ENCODE measurements at regions not wholly inside any gene's neighbourhood (a gene's known extent, or its start where the extent isn't known, plus 50 kb on each side); places are given as distances from the start of the nearest gene placed in this dataset.
"Not testable (repeated sequence)": the region's sequence is repeated elsewhere in the genome, so short reads cannot be mapped to it uniquely, and the experiment has no call there.

DNA sequence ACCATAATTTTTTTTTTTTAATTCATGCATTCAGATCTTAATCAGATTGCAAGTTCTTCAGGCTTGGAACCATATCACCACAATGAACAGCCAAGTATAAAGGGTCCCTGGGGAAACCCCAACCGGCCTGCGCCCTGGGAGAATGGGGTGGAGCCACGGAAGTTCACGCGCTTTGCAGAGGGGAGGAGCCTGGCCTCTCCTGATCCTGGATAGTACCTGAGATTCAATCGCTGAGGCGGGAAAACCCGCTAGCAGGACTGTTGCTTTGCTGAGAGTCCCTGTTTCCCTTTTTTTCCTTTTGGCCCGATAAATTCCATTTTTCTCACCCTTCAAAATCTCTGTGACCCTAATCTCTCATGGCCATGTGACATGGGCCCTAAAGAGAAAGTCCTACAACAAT, 385.1 kb downstream of the IRS2 start:
- no peak for DNase-seq

DNA sequence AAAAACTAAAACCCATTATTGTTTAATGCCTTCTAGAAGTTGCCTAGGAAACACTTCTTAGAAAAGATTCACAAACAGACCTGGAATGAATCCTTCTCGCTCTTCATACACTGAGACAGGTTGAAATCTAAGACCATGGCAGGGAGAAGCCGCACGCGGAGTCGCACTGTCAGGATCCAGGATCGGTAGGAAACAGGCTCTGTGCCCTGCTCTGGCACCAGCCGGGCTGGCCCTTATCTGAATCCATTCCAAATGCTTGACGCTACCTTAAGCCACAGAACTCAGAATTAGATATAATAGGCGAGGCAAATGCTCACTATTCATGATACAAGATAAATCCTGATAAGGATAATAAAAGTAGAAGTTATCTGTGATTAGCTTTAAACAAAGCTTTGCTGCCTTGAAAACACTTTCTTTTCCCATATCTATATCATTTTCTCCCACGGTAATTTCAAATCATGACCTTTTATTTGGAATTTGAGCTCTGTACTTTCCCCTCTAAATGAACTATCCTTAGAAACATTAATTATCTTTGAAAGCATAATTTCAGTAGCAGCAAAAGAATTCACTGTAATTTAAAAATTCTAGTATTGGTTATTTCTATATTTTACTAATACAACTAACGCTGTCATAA, 385.6 kb downstream of the IRS2 start:
- DNase-seq, result peak in 1 of 58 donors; percentile 6

- peak in 10 of 58 donors; percentile 4 to 31 (median 17) for DNase-seq
These were observed 386.2 kb downstream of the IRS2 start for GRCh38 chr13:109400209-109400608.

GRCh38 chr13:109398071-109398470, 388.3 kb downstream of the IRS2 start:
- not testable (repeated sequence) for DNase-seq

GRCh38 chr13:109397285-109397684, 389.1 kb downstream of the IRS2 start:
- DNase-seq, result no peak

DNA sequence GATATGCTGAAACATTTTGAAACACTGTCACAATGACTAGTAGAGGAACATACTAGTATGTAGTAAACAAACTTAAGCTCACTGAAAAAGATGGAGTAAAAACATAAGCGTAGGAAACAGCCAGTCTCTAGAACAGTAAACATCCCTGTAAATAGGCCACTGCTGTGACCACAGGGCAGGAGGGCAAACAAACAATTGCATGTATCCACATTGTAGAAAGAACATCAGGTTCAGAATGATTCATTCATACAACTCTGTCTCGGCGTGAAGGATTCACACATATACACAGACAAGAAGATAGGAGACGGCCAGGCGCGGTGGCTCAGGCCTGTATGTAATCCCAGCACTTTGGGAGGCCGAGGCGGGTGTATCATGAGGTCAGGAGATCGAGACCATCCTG, 390.1 kb downstream of the IRS2 start:
- no peak for DNase-seq

GRCh38 chr13:109395014-109395413, 391.4 kb downstream of the IRS2 start:
- DNase-seq, result no peak

- no peak for DNase-seq
These were observed 391.9 kb downstream of the IRS2 start for GRCh38 chr13:109394311-109394988.

DNA sequence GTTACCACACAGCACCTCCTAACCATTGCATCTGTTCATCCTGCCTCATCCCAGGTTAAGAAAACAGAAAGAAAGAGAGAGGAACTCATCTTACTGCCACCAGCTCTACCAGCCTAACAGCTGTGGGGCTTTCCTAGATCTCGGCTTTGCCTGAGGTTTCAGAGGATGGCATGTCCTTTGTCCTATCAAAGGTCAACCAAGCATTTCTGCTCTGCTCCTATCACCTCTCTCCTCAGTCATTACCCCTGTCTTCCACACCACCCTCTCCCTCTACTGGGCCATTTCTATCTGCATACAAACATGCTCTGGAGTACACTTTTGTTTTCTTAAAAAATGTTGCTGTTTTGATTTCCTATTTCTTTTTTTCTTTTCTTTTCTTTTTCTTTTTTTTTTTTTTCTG, 393.3 kb downstream of the IRS2 start:
- no peak for DNase-seq

DNA sequence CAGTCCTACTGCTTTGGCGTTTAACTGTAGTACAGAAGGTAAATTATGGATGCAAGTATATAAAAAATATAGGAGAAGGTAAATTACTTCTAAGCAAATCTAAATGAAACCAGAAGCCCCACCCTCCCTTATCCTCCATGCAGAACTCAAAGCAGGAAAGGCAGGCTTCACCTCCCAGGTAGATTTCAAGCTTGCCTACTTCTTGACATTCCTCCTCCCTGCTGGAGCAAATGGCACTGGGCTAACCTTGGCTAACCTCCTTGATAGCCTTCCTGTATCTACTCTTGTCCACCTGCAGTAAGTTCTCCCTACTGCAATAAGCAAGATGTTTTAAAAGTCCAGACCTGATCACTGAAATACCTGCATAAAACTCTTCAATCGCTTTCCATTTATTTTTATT, 396.0 kb downstream of the IRS2 start:
- no peak for DNase-seq

DNA sequence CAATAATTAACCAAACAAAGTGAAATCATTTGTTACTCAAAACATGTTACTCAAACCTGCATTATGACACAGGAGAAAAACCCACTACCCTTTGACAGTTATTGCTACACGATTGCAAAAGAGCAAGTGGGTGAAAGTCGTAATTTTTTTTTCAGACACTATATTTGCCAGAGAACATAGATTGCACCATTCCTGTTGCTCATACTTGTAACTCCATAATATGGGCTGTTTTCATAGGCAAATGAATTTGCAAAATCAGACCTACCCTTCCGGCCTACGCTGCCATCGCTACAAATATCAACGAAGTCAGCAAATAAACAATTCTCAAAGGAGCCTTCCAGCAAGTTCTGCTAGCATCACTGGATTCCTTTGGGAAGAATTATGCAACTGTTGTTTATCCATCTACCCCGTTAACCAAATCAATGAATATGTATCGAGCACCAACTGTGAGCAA, 396.5 kb downstream of the IRS2 start:
- DNase-seq, result no peak

DNA sequence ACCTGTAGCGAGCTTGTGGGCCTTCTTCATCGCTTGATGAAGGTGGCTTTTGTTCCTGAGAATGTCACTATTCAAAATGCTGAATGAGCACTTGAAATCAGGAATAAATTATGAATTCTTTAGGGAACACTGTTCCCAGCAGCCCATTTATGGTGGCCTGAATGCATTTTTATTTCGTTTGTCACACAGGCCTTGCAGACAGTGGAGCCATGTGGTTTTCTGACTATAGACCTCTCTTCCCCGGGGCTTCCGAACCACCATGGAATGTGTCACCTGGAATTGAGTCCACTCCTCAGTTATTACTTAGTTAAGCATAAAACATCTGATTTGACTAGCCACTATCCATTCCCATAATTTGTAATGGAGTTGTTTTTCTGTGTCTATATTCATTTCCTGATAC, 396.9 kb downstream of the IRS2 start:
- DNase-seq, result no peak

- DNase-seq, result no peak
These were observed 398.9 kb downstream of the IRS2 start for GRCh38 chr13:109387471-109387870.

DNA sequence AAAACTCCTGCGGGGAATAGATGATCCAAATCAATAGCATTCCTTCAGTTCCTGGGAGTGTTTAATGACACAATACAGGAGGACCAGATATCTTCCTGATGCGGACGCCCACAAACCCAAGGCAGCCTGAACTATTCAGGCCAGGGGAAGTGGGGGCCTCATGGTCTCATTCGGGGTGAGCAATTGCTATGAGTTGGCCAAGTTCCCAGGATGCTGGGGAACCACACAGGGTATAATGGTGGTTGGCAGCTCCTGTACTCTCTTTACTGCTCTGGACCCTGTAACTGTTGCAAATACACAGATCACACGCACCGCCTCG, 401.2 kb downstream of the IRS2 start:
- DNase-seq, result no peak

- no peak for DNase-seq
These were observed 401.7 kb downstream of the IRS2 start for GRCh38 chr13:109384491-109385241.

DNA sequence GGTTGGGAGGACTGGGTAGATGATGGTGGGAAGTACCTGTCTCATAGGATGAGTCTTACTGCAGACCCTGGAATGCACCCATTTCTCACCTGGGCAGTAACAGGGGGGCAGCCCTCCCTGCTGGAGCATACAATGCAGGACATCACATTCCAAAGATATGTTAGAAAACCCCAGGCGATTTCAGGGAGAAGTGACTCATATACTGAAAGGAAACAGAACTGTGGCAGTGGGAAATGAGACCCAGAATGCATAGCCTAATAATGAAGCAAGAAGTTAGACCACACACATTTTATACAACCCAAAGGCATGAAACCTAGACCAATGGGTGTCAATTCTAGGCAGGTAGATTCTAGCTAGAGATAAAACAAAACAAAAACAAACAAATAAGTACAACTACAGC, 402.7 kb downstream of the IRS2 start:
- DNase-seq, result no peak

- DNase-seq, result no peak
These were observed 404.7 kb downstream of the IRS2 start for GRCh38 chr13:109381546-109382180.

- DNase-seq, result no peak
These were observed 405.9 kb downstream of the IRS2 start for GRCh38 chr13:109380457-109380856.

DNA sequence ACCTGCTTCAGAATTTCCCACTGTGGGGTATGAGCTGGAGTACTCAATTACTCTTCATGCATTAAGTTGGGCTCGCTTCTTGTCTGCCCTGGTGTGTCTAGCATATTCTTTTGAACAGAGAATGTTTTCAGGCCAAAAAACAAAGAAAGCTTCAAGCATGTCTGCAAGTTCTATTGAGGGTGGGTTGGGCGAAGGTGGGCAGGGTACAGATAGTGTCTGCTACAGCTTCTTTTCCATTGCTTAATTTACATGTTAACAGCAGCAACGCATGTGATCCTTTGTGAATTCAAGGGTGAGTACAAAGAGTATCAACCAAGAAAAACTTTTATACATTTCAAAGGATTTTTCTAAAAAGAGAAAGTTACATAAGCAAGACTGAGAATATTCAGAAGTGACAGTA, 406.5 kb downstream of the IRS2 start:
- no peak for DNase-seq

DNA sequence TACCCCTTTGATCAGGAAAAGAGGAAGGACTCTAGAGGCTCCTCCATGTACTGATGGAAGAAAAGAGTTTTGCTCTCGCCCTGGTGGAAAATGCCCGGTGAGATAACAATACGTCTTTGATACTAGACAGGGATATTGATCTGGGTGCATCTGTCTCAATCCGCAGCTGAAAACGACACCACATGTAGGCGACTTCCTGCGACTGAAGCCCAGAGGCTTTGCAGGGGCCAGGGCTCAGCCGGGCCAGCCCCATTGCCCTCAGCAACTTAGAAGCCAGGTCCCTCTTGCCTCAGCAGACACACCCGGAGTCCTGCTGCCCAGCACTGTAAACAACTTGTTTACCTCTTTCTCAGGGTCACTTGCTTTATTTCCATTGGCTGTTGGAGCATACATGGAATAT, 409.4 kb downstream of the IRS2 start:
- DNase-seq, result no peak

GRCh38 chr13:109374609-109375200, 411.7 kb downstream of the IRS2 start:
- DNase-seq, result no peak

DNA sequence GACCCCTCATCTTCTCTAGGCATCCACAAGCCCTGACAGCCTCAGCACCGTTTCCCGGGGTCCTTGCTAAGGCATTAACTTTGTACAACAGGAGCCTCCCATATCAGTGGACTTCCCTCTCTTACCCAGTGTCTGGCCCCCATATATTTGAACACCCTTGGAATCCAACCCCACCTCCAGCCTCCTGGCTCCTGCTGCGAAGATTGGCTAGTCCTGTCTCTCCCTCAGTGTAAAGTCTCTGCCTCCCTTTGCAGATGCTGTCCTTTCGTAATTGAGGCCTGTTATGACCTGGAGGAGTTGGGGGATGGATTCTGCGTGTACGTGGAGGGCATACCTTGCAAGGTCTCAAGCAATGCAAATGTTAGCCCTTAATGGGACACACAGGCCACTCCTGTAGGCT, 413.7 kb downstream of the IRS2 start:
- DNase-seq, result no peak
